ENCODE measurements at regions not wholly inside any gene's neighbourhood (a gene's known extent, or its start where the extent isn't known, plus 50 kb on each side); places are given as distances from the start of the nearest gene placed in this dataset.

GRCh38 chr4:38489924-38490639 lies 173.9 kb upstream of the KLF3 start:
- no peak for DNase-seq

GRCh38 chr4:38490753-38491446 lies 173.1 kb upstream of the KLF3 start:
- DNase-seq: no peak

- peak; percentile 17 for DNase-seq
Observed at GRCh38 chr4:38491854-38492478, 172.0 kb upstream of the KLF3 start.

GRCh38 chr4:38493066-38493465 lies 170.9 kb upstream of the KLF3 start:
- no peak for DNase-seq

- no peak for DNase-seq
Observed at GRCh38 chr4:38495446-38495845, 168.6 kb upstream of the KLF3 start.

GRCh38 chr4:38497121-38497520 lies 166.9 kb upstream of the KLF3 start:
- DNase-seq: no peak

- DNase-seq: no peak
Observed at GRCh38 chr4:38499101-38499500, 164.9 kb upstream of the KLF3 start.

- DNase-seq: no peak
Observed at GRCh38 chr4:38500433-38500832, 163.6 kb upstream of the KLF3 start.

GRCh38 chr4:38501698-38502097 lies 162.3 kb upstream of the KLF3 start:
- no peak for DNase-seq

- no peak for DNase-seq
Observed at GRCh38 chr4:38503689-38504395, 160.2 kb upstream of the KLF3 start.

- DNase-seq: no peak
Observed at GRCh38 chr4:38504396-38504715, 159.6 kb upstream of the KLF3 start.

GRCh38 chr4:38509551-38509950 lies 154.4 kb upstream of the KLF3 start:
- DNase-seq: no peak

GRCh38 chr4:38510201-38510600 lies 153.8 kb upstream of the KLF3 start:
- no peak for DNase-seq

- DNase-seq: no peak
Observed at GRCh38 chr4:38511702-38512101, 152.3 kb upstream of the KLF3 start.

GRCh38 chr4:38512840-38513239 lies 151.2 kb upstream of the KLF3 start:
- DNase-seq: no peak

GRCh38 chr4:38514465-38515146 lies 149.4 kb upstream of the KLF3 start:
- no peak for DNase-seq

- no peak for DNase-seq
Observed at GRCh38 chr4:38516190-38516589, 147.8 kb upstream of the KLF3 start.

GRCh38 chr4:38519666-38520065 lies 144.3 kb upstream of the KLF3 start:
- DNase-seq: no peak

GRCh38 chr4:38523054-38523453 lies 140.9 kb upstream of the KLF3 start:
- peak; percentile 56 for DNase-seq

GRCh38 chr4:38523524-38524448 lies 140.2 kb upstream of the KLF3 start:
- peak; percentile 97 for DNase-seq

- DNase-seq: no peak
Observed at GRCh38 chr4:38526412-38526811, 137.6 kb upstream of the KLF3 start.

Data from OCI-M1 (cell line).